ENCODE measurements at regions not wholly inside any gene's neighbourhood (a gene's known extent, or its start where the extent isn't known, plus 50 kb on each side); places are given as distances from the start of the nearest gene placed in this dataset.
A peak's percentile ranks its signal among the peaks of the same experiment; 100 is the strongest.

- H3K4me3 ChIP-seq (ENCODE audit: low read depth, low read length) = no peak overlapping the region
- no peak for TF ChIP-seq CTCF (conservative IDR thresholded peaks at IDR 0.05; ENCODE audit: low read depth, low read length)
- DNase-seq (ENCODE audit: low read depth) = no peak
Measured at GRCh38 chr20:12860619-12861247, 148.0 kb upstream of the SPTLC3 start.

GRCh38 chr20:12869669-12870068 is 139.1 kb upstream of the SPTLC3 start:
- no peak for DNase-seq (ENCODE audit: low read depth)
- no peak for TF ChIP-seq CTCF (conservative IDR thresholded peaks at IDR 0.05; ENCODE audit: low read depth, low read length)
- no peak overlapping the region for H3K4me3 ChIP-seq (ENCODE audit: low read depth, low read length)

GRCh38 chr20:12870588-12870987 is 138.2 kb upstream of the SPTLC3 start:
- H3K4me3 ChIP-seq (ENCODE audit: low read depth, low read length) = no peak overlapping the region
- DNase-seq (ENCODE audit: low read depth) = no peak
- TF ChIP-seq CTCF (conservative IDR thresholded peaks at IDR 0.05; ENCODE audit: low read depth, low read length) = no peak

- DNase-seq (ENCODE audit: low read depth) = no peak
- no peak overlapping the region for H3K4me3 ChIP-seq (ENCODE audit: low read depth, low read length)
- TF ChIP-seq CTCF (conservative IDR thresholded peaks at IDR 0.05; ENCODE audit: low read depth, low read length) = no peak
Measured at GRCh38 chr20:12874933-12875332, 133.8 kb upstream of the SPTLC3 start.

GRCh38 chr20:12875510-12875909 is 133.3 kb upstream of the SPTLC3 start:
- no peak for TF ChIP-seq CTCF (conservative IDR thresholded peaks at IDR 0.05; ENCODE audit: low read depth, low read length)
- DNase-seq (ENCODE audit: low read depth) = peak; percentile 80

GRCh38 chr20:12882832-12883506 is 125.8 kb upstream of the SPTLC3 start:
- DNase-seq (ENCODE audit: low read depth) = peak; percentile 84

More at GRCh38 chr20:12875510-12875909, 133.3 kb upstream of the SPTLC3 start:
- H3K4me3 ChIP-seq (ENCODE audit: low read depth, low read length) = no peak overlapping the region

More at GRCh38 chr20:12882832-12883506, 125.8 kb upstream of the SPTLC3 start:
- no peak for TF ChIP-seq CTCF (conservative IDR thresholded peaks at IDR 0.05; ENCODE audit: low read depth, low read length)
- H3K4me3 ChIP-seq (ENCODE audit: low read depth, low read length) = no peak overlapping the region

Measured in choroid plexus epithelial cell (primary cell).